OCI-LY1 (cell line): ENCODE measurements at regions not wholly inside any gene's neighbourhood (a gene's known extent, or its start where the extent isn't known, plus 50 kb on each side); places are given as distances from the start of the nearest gene placed in this dataset.

Experiments used
- H2AFZ ChIP-seq: fragments of 200-600 bp; sonication (generic), shearing (Covaris generic); 2 replicates; pipeline ENCODE4 v1.6.0; 2014; ENCODE audit warnings: antibody characterized with exemption, mild to moderate bottlenecking, low read length
- H3F3A ChIP-seq: fragments of 200-600 bp; sonication (generic), shearing (Covaris generic); 2 replicates; pipeline ENCODE4 v1.6.0; 2014; ENCODE audit warnings: mild to moderate bottlenecking, antibody characterized with exemption, low read length, moderate library complexity; ENCODE audit not compliant: insufficient read depth
- H3K27ac ChIP-seq: fragments of 200-600 bp; sonication (generic); 2 replicates; pipeline ENCODE4 v1.5.1; 2014; ENCODE audit warnings: low read length, mixed run types, mild to moderate bottlenecking, low read depth; ENCODE audit not compliant: poor library complexity, severe bottlenecking
- H3K27me3 ChIP-seq: fragments of 200-600 bp; sonication (generic); 2 replicates; pipeline ENCODE4 v1.6.0; 2014; ENCODE audit warnings: antibody characterized with exemption, mild to moderate bottlenecking, low read length, moderate library complexity; ENCODE audit not compliant: insufficient read depth
- H3K36me3 ChIP-seq: fragments of 200-600 bp; sonication (generic); 2 replicates; pipeline ENCODE4 v1.6.1; 2014; ENCODE audit warnings: mild to moderate bottlenecking, antibody characterized with exemption, low read length, moderate library complexity, mixed read lengths; ENCODE audit not compliant: insufficient read depth
- H3K4me1 ChIP-seq: fragments of 200-600 bp; sonication (generic); 2 replicates; pipeline ENCODE4 v1.5.1; 2014; ENCODE audit warnings: mild to moderate bottlenecking, low read length, moderate library complexity; ENCODE audit not compliant: insufficient read depth, severe bottlenecking
- H3K4me2 ChIP-seq: fragments of 200-600 bp; sonication (generic), shearing (Covaris generic); 2 replicates; pipeline ENCODE4 v1.6.1; 2014; ENCODE audit warnings: low read length
- H3K4me3 ChIP-seq: fragments of 200-600 bp; sonication (generic); 2 replicates; pipeline ENCODE4 v1.5.1; 2014; ENCODE audit warnings: low read length, low read depth, mild to moderate bottlenecking, mixed read lengths; ENCODE audit not compliant: poor library complexity, severe bottlenecking
- H3K79me2 ChIP-seq: fragments of 200-600 bp; shearing (Covaris generic); 2 replicates; pipeline ENCODE4 v1.6.1; 2016; ENCODE audit warnings: mixed run types, low read length, mixed read lengths; ENCODE audit not compliant: insufficient read depth
- H3K9ac ChIP-seq: fragments of 200-600 bp; sonication (generic), shearing (Covaris generic); 2 replicates; pipeline ENCODE4 v1.6.1; 2014; ENCODE audit warnings: mild to moderate bottlenecking, low read length, mixed read lengths
- H3K9me2 ChIP-seq: fragments of 200-600 bp; sonication (generic), shearing (Covaris generic); 2 replicates; pipeline ENCODE4 v1.6.1; 2014; ENCODE audit warnings: low read depth, mild to moderate bottlenecking, low read length, mixed read lengths
- H3K9me3 ChIP-seq: fragments of 200-600 bp; shearing (Covaris generic); 2 replicates; pipeline ENCODE4 v1.6.1; 2014; ENCODE audit warnings: low read length, mixed read lengths
- H4K20me1 ChIP-seq: fragments of 200-600 bp; sonication (generic), shearing (Covaris generic); 2 replicates; pipeline ENCODE4 v1.6.0; 2016; ENCODE audit warnings: mild to moderate bottlenecking, low read length; ENCODE audit not compliant: insufficient read depth
- EZH2 ChIP-seq: fragments of 200-600 bp; sonication (generic), shearing (Covaris generic); IDR thresholded peaks from 2 replicates; pipeline ENCODE4 v1.8.0; 2017; ENCODE audit warnings: borderline replicate concordance, mixed run types, mild to moderate bottlenecking, antibody characterized with exemption, low read length, moderate library complexity, mixed read lengths
- TF ChIP-seq, protein P1 (sequence below): fragments of 200-600 bp; sonication (generic), shearing (Covaris generic); IDR thresholded peaks from 2 replicates; pipeline ENCODE4 v1.5.1; 2017; ENCODE audit warnings: mild to moderate bottlenecking, antibody characterized with exemption, low read length, moderate library complexity, mixed read lengths

DNA sequence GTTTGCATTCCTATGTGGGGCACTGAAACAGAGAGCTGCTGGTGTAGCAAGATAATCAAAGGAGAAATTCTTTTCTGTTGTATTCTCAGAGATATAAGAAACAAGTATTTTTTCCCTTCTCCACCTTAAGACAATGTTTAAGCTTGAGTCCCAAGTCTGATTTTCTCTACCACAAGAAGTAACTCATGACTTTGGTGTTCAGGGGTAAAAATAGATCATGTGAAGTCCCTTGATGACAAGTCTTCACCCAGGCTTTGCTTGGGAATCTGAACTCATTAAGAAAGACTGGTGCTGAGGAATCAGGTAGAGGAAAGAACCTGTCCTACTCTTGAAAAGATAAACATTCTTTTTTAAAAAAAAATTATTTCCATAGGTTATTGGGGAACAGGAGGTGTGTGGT lies 205.6 kb downstream of the ALDH8A1 start:
- H3K9ac ChIP-seq, result no peak overlapping the region
- H3K4me2 ChIP-seq, result no peak overlapping the region
- no peak for TF ChIP-seq EZH2
- TF ChIP-seq, protein P1, sequence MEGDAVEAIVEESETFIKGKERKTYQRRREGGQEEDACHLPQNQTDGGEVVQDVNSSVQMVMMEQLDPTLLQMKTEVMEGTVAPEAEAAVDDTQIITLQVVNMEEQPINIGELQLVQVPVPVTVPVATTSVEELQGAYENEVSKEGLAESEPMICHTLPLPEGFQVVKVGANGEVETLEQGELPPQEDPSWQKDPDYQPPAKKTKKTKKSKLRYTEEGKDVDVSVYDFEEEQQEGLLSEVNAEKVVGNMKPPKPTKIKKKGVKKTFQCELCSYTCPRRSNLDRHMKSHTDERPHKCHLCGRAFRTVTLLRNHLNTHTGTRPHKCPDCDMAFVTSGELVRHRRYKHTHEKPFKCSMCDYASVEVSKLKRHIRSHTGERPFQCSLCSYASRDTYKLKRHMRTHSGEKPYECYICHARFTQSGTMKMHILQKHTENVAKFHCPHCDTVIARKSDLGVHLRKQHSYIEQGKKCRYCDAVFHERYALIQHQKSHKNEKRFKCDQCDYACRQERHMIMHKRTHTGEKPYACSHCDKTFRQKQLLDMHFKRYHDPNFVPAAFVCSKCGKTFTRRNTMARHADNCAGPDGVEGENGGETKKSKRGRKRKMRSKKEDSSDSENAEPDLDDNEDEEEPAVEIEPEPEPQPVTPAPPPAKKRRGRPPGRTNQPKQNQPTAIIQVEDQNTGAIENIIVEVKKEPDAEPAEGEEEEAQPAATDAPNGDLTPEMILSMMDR, result no peak

DNA sequence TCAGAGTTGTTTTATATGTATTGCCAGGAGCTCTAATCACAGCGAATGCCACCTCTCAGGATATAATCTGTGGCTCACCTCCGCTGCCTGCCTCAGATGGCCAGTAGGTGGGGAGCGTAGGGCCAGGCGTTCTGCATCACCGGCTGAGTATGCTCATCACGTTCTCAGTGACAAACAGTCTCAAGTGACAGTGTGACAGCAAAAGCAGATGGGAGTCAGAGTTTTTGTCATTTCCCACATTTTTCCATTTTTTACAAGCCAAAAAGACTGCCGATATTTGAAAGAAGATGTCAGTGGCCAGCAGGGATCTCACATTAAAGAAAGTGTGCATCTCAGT lies 208.7 kb downstream of the ALDH8A1 start:
- H3K27ac ChIP-seq, result no peak overlapping the region
- H3K9me2 ChIP-seq, result no peaks in the 10 kb centered on the region
- H3K9me3 ChIP-seq, result no peaks in the 10 kb centered on the region
- H3K79me2 ChIP-seq, result no peaks in the 10 kb centered on the region
- H3K36me3 ChIP-seq, result no peaks in the 10 kb centered on the region
- no peak overlapping the region for H2AFZ ChIP-seq
- H4K20me1 ChIP-seq, result no peaks in the 10 kb centered on the region
- H3K27me3 ChIP-seq, result no peaks in the 10 kb centered on the region
- no peak overlapping the region for H3K9ac ChIP-seq
- H3F3A ChIP-seq, result no peaks in the 10 kb centered on the region
- no peak for TF ChIP-seq EZH2
- TF ChIP-seq, protein P1, result no peak; the same call in 1 of the 2 replicates
- no peak overlapping the region for H3K4me2 ChIP-seq
- H3K4me3 ChIP-seq, result no peak overlapping the region
- no peaks in the 10 kb centered on the region for H3K4me1 ChIP-seq

More for the DNA sequence above, 205.6 kb downstream of the ALDH8A1 start:
- Histone ChIP-seq H3K9me3 (no peaks in the 10 kb centered on the region), H3K27ac (no peak overlapping the region), H3F3A (no peaks in the 10 kb centered on the region), H3K9me2 (no peaks in the 10 kb centered on the region), H3K4me3 (no peak overlapping the region), H2AFZ (no peak overlapping the region), H3K4me1 (no peaks in the 10 kb centered on the region), H3K36me3 (no peaks in the 10 kb centered on the region), H3K79me2 (no peaks in the 10 kb centered on the region), H4K20me1 (no peaks in the 10 kb centered on the region), H3K27me3 (no peaks in the 10 kb centered on the region)

DNA sequence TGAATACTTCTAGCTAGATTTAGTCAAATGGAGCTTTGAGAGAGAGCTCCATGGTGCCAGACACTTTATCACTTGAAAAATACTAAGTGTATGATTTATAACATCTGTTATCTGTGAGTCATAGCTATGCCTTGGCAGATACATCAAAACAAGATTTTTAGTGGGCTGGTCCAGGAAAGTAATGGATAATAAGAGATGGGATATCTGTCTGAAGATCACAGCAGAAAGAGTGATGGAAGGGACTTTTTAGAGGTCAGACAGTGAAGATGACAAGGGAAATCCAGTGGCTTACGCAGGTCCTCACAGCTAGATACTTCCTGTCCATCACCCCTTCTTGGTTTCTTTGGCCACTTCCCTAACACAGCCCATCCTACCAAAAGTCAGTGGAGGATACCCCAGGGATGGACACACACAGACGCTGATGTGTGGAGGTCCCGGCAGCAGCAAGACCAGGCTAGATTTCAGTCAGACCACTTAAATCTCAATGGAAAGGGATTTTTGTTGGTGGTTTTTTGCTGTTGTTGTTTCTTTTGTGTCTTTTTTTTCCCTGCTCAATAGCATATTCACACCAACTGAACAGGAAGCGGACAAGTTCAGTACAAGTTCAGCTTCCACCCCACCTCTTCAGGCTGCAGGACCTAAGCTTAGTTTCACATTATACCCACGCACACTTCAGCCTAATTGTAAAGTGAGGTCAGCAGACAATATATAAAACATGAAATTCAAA lies 209.3 kb downstream of the ALDH8A1 start:
- H3K36me3 ChIP-seq, result no peaks in the 10 kb centered on the region
- no peaks in the 10 kb centered on the region for H3K9me3 ChIP-seq
- no peaks in the 10 kb centered on the region for H3F3A ChIP-seq
- no peak overlapping the region for H3K4me3 ChIP-seq
- H2AFZ ChIP-seq, result no peak overlapping the region
- no peaks in the 10 kb centered on the region for H3K4me1 ChIP-seq
- TF ChIP-seq EZH2, result no peak
- TF ChIP-seq, protein P1, result no peak
- H3K79me2 ChIP-seq, result no peaks in the 10 kb centered on the region
- H3K9ac ChIP-seq, result no peak overlapping the region
- no peaks in the 10 kb centered on the region for H3K27me3 ChIP-seq
- H3K4me2 ChIP-seq, result no peak overlapping the region
- H4K20me1 ChIP-seq, result no peaks in the 10 kb centered on the region
- H3K9me2 ChIP-seq, result no peaks in the 10 kb centered on the region
- no peak overlapping the region for H3K27ac ChIP-seq
